ENCODE measurements at regions not wholly inside any gene's neighbourhood (a gene's known extent, or its start where the extent isn't known, plus 50 kb on each side); places are given as distances from the start of the nearest gene placed in this dataset.

DNA sequence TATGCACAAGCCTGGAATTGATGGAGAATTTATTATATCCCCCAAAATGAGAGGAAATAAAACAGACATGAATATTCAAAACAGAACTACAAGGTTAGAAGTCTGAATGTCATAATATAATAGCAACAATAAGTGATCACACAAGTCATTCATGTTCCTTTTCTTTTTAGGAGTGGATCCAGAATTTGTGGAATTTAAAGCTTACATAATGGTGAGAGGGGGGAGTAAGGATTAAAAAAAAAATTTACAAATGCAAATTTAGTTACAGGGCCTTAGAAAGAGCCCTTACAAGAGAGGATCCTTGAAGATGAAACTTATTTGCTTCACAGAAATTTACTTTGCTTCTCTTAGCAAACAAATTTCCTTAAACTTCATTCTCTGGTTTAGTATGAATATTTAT is 716.1 kb upstream of the CXADR start:
- TF ChIP-seq, protein P1, sequence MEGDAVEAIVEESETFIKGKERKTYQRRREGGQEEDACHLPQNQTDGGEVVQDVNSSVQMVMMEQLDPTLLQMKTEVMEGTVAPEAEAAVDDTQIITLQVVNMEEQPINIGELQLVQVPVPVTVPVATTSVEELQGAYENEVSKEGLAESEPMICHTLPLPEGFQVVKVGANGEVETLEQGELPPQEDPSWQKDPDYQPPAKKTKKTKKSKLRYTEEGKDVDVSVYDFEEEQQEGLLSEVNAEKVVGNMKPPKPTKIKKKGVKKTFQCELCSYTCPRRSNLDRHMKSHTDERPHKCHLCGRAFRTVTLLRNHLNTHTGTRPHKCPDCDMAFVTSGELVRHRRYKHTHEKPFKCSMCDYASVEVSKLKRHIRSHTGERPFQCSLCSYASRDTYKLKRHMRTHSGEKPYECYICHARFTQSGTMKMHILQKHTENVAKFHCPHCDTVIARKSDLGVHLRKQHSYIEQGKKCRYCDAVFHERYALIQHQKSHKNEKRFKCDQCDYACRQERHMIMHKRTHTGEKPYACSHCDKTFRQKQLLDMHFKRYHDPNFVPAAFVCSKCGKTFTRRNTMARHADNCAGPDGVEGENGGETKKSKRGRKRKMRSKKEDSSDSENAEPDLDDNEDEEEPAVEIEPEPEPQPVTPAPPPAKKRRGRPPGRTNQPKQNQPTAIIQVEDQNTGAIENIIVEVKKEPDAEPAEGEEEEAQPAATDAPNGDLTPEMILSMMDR (conservative IDR thresholded peaks at IDR 0.05), result no peak
- Mint-ChIP-seq H3K4me1 (ENCODE audit: unreplicated experiment) (peaks cover 8% of the 10 kb centered on the region), H3K9me3 (peaks cover 8% of the 10 kb centered on the region), H3K27ac (no peak overlapping the region), H3K36me3 (peaks cover 3% of the 10 kb centered on the region), H3K27me3 (no peaks in the 10 kb centered on the region), H3K4me3 (no peak overlapping the region)
- no peak for DNase-seq (ENCODE audit: extremely low spot score, unreplicated experiment)

DNA sequence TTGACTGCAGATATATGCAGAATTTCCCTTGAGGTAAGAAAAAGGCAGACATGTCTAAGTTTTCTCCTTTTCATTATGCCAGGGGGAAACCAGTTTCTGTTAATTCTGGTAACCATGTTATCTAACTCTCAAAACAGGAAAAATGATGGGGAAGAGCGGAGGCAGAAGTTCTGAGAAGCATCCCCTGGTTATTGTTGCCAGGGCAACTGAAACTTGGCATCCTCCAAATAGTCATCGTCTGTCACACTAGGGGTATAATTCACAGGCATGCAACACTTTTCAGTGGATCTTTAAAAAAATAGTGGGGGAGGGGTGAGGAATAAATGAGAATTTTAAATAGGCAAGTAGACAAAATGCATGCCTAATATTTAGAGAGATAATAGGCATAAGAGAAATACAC is 715.3 kb upstream of the CXADR start:
- DNase-seq (ENCODE audit: extremely low spot score, unreplicated experiment), result no peak
- H3K27ac Mint-ChIP-seq, result no peak overlapping the region
- peaks cover 8% of the 10 kb centered on the region for H3K4me1 Mint-ChIP-seq (ENCODE audit: unreplicated experiment)
- H3K36me3 Mint-ChIP-seq, result peaks cover 3% of the 10 kb centered on the region
- no peak overlapping the region for H3K4me3 Mint-ChIP-seq
- H3K9me3 Mint-ChIP-seq, result peaks cover 12% of the 10 kb centered on the region
- H3K27me3 Mint-ChIP-seq, result no peaks in the 10 kb centered on the region
- TF ChIP-seq, protein P1 (conservative IDR thresholded peaks at IDR 0.05), result no peak

DNA sequence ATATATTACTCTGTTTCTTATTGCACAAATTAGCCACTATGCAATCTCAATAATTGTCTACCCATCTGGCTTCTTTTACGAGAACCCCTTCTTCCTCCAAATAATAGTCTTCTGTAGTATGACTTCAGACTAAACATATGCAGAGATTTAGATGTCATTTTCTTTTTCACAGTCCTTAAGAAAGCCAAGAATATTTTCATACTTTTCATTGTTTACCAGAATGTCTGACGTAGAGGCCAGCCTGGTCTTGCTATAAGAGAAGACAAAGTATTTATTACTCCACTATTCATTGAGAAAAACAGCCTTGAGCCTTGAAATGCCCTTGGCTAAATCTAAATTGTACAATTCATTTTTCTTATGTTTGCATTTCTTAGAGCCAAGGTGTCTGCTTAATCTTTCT is 714.9 kb upstream of the CXADR start:
- TF ChIP-seq, protein P1 (conservative IDR thresholded peaks at IDR 0.05), result no peak
- DNase-seq (ENCODE audit: extremely low spot score, unreplicated experiment), result no peak
- Mint-ChIP-seq H3K9me3 (peaks cover 12% of the 10 kb centered on the region), H3K27ac (no peak overlapping the region), H3K4me1 (ENCODE audit: unreplicated experiment) (peaks cover 8% of the 10 kb centered on the region), H3K36me3 (peaks cover 3% of the 10 kb centered on the region), H3K27me3 (no peaks in the 10 kb centered on the region), H3K4me3 (no peak overlapping the region)

GRCh38 chr21:16800536-16801275 is 712.1 kb upstream of the CXADR start:
- DNase-seq (ENCODE audit: extremely low spot score, unreplicated experiment), result no peak
- no peak overlapping the region for H3K27ac Mint-ChIP-seq
- peaks cover 24% of the 10 kb centered on the region for H3K9me3 Mint-ChIP-seq
- TF ChIP-seq, protein P1 (conservative IDR thresholded peaks at IDR 0.05), result no peak
- H3K4me1 Mint-ChIP-seq (ENCODE audit: unreplicated experiment), result peaks cover 8% of the 10 kb centered on the region
- peaks cover 7% of the 10 kb centered on the region for H3K36me3 Mint-ChIP-seq
- H3K27me3 Mint-ChIP-seq, result no peaks in the 10 kb centered on the region
- no peak overlapping the region for H3K4me3 Mint-ChIP-seq

DNA sequence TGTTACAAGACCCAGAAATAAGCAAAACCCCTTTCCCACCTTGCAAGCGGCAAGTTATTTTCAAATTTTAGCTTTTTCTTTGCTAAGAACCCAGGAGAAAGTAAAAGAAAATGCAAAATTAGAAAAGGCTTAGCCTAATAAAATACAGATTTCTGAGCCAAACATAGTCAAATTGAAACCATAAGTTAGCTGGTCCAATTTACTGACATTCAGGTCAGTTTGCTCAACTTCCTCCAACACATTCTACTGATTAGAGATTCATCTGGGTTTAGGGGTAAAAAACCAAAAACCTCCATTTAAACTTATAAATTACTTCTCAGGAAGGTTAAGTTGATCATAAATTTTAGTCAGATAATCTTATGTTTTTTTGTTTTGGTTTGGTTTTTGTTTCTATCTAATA is 701.8 kb upstream of the CXADR start:
- H3K4me1 Mint-ChIP-seq (ENCODE audit: unreplicated experiment), result no peaks in the 10 kb centered on the region
- no peaks in the 10 kb centered on the region for H3K27me3 Mint-ChIP-seq
- no peak overlapping the region for H3K4me3 Mint-ChIP-seq
- no peak for DNase-seq (ENCODE audit: extremely low spot score, unreplicated experiment)
- H3K9me3 Mint-ChIP-seq, result peaks cover 6% of the 10 kb centered on the region
- no peak overlapping the region for H3K27ac Mint-ChIP-seq
- TF ChIP-seq, protein P1 (conservative IDR thresholded peaks at IDR 0.05), result no peak
- no peaks in the 10 kb centered on the region for H3K36me3 Mint-ChIP-seq

Measured in type B pancreatic cell (in vitro differentiated cells).